ENCODE measurements at regions not wholly inside any gene's neighbourhood (a gene's known extent, or its start where the extent isn't known, plus 50 kb on each side); places are given as distances from the start of the nearest gene placed in this dataset.
A peak's percentile ranks its signal among the peaks of the same experiment; 100 is the strongest.

DNA sequence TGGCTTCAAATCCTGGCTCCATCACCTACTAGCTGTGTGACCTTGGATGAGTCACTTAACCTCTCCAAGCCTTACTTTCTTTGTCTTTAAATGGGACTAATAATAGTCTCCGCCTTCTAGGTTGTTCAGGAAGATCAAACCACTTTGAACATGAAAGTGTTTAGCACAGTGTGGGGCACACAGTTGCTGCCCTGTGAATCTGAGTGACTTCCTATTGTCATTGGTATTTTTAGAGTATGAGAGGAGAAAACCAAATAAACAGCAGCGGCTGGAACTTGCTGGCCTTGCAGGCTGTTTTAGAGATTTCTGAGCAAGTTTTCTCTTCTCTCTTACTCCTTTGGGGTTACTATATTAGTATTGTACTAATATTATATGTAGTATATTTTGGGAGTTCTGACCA is 120.7 kb upstream of the MYL2 start:
- intact Hi-C loops (cut with DNase I), result no loop called here
- no peak for ATAC-seq
- WGBS, result 82% methylated on average over 2 of the region's 2 CpGs
- Histone ChIP-seq H3K27ac (ENCODE audit: low read length) (no peak overlapping the region), H3K4me1 (ENCODE audit: control insufficient read depth, insufficient read depth, low read length) (no peaks in the 10 kb centered on the region), H3K4me3 (ENCODE audit: low read length) (no peak overlapping the region), H3K9me3 (ENCODE audit: control insufficient read depth, low read length) (no peaks in the 10 kb centered on the region), H3K27me3 (ENCODE audit: control insufficient read depth, insufficient read depth) (peaks cover 4% of the 10 kb centered on the region)
- DNase-seq, result no peak

DNA sequence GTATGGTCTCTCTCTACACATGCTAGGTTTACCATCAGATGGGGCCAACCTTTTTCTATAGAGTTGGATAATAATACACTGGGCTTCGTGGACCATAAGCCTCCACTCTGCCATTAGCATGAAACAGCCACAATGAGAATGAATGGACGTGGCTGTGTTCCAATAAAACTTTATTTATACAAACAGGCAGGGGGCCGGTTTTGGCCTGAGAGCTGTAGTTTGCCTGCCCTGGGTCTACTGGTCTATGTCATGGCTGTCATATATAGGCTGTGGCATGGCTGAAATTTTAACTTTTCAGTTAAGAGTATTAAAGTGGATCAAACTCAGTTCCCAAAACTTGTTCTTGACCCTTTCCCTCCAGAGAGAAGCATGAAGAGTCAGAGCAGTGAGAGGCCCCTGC is 120.3 kb upstream of the MYL2 start:
- Histone ChIP-seq H3K4me1 (ENCODE audit: control insufficient read depth, insufficient read depth, low read length) (no peaks in the 10 kb centered on the region), H3K27me3 (ENCODE audit: control insufficient read depth, insufficient read depth) (peaks cover 4% of the 10 kb centered on the region)

DNA sequence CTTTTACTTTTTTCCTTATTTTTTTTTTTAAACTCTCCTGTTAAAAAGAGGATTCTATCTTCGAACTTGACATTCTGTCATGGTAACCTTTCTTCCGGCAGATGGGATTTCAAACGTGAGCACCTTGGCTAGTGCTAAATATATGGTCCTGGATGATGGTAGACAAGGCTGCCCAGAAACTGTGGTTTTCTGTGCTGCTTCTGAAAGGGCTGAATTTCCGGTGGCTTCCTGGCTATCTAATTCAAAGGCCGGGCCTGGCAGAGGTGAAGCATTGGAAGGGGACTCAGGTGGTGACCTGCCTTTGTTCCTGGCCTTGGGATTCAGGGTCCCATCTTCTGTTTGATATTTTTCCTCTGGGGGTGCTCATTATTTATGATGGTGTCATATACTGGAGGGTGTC is 118.6 kb upstream of the MYL2 start:
- Histone ChIP-seq H3K4me1 (ENCODE audit: control insufficient read depth, insufficient read depth, low read length) (no peaks in the 10 kb centered on the region), H3K9me3 (ENCODE audit: control insufficient read depth, low read length) (no peaks in the 10 kb centered on the region), H3K4me3 (ENCODE audit: low read length) (no peak overlapping the region), H3K27me3 (ENCODE audit: control insufficient read depth, insufficient read depth) (peaks cover 4% of the 10 kb centered on the region), H3K27ac (ENCODE audit: low read length) (no peak overlapping the region)
- ATAC-seq (no peak), DNase-seq (no peak)
- intact Hi-C loops (cut with DNase I), result no loop called here
- 74% methylated on average over 5 of the region's 5 CpGs for WGBS

More for the DNA sequence above, 120.3 kb upstream of the MYL2 start:
- intact Hi-C loops (cut with DNase I), result no loop called here
- ATAC-seq (no peak), DNase-seq (no peak)
- no peak overlapping the region for H3K27ac ChIP-seq (ENCODE audit: low read length)
- H3K9me3 ChIP-seq (ENCODE audit: control insufficient read depth, low read length), result no peaks in the 10 kb centered on the region
- WGBS, result 84% methylated on average over 3 of the region's 3 CpGs
- no peak overlapping the region for H3K4me3 ChIP-seq (ENCODE audit: low read length)

- Histone ChIP-seq H3K4me3 (ENCODE audit: low read length) (no peak overlapping the region), H3K4me1 (ENCODE audit: control insufficient read depth, insufficient read depth, low read length) (no peaks in the 10 kb centered on the region), H3K27ac (ENCODE audit: low read length) (no peak overlapping the region), H3K9me3 (ENCODE audit: control insufficient read depth, low read length) (no peaks in the 10 kb centered on the region), H3K27me3 (ENCODE audit: control insufficient read depth, insufficient read depth) (peaks cover 4% of the 10 kb centered on the region)
- WGBS, result 66% methylated on average over 6 of the region's 6 CpGs
- DNase-seq (no peak), ATAC-seq (no peak)
- intact Hi-C loops (cut with DNase I), result no loop called here
Observed at GRCh38 chr12:111038077-111038476, 117.7 kb upstream of the MYL2 start.

GRCh38 chr12:111037047-111037446 is 116.7 kb upstream of the MYL2 start:
- Histone ChIP-seq H3K27me3 (ENCODE audit: control insufficient read depth, insufficient read depth) (peaks cover 4% of the 10 kb centered on the region), H3K4me3 (ENCODE audit: low read length) (no peak overlapping the region), H3K9me3 (ENCODE audit: control insufficient read depth, low read length) (no peaks in the 10 kb centered on the region), H3K4me1 (ENCODE audit: control insufficient read depth, insufficient read depth, low read length) (no peaks in the 10 kb centered on the region), H3K27ac (ENCODE audit: low read length) (no peak overlapping the region)
- intact Hi-C loops (cut with DNase I), result no loop called here
- DNase-seq (no peak), ATAC-seq (no peak)
- 46% methylated on average over 23 of the region's 23 CpGs for WGBS

GRCh38 chr12:111035578-111036301 is 115.4 kb upstream of the MYL2 start:
- Histone ChIP-seq H3K4me1 (ENCODE audit: control insufficient read depth, insufficient read depth, low read length) (no peaks in the 10 kb centered on the region), H3K9me3 (ENCODE audit: control insufficient read depth, low read length) (no peaks in the 10 kb centered on the region), H3K27ac (ENCODE audit: low read length) (no peak overlapping the region), H3K4me3 (ENCODE audit: low read length) (no peak overlapping the region), H3K27me3 (ENCODE audit: control insufficient read depth, insufficient read depth) (peaks cover 4% of the 10 kb centered on the region)
- intact Hi-C loops (cut with DNase I), result no loop called here
- 1% methylated on average over 36 of the region's 36 CpGs for WGBS
- ATAC-seq, result no peak
- DNase-seq, result no peak

- intact Hi-C loops (cut with DNase I), result no loop called here
- Histone ChIP-seq H3K4me3 (ENCODE audit: low read length) (peak overlapping the region; percentile 44), H3K27ac (ENCODE audit: low read length) (no peak overlapping the region), H3K4me1 (ENCODE audit: control insufficient read depth, insufficient read depth, low read length) (no peaks in the 10 kb centered on the region), H3K9me3 (ENCODE audit: control insufficient read depth, low read length) (no peaks in the 10 kb centered on the region), H3K27me3 (ENCODE audit: control insufficient read depth, insufficient read depth) (peaks cover 4% of the 10 kb centered on the region)
- DNase-seq (no peak), ATAC-seq (no peak)
- 2% methylated on average over 50 of the region's 50 CpGs for WGBS
Observed at GRCh38 chr12:111034886-111035577, 114.7 kb upstream of the MYL2 start.

GRCh38 chr12:111034083-111034885 is 113.9 kb upstream of the MYL2 start, which contains the start of gene CUX2:
Gene CUX2, plus strand, starts transcription at chr12:111034165.
- ATAC-seq, result no peak
- H3K27me3 ChIP-seq (ENCODE audit: control insufficient read depth, insufficient read depth), result peaks cover 4% of the 10 kb centered on the region
- under 1% methylated on average over 100 of the region's 100 CpGs for WGBS

DNA sequence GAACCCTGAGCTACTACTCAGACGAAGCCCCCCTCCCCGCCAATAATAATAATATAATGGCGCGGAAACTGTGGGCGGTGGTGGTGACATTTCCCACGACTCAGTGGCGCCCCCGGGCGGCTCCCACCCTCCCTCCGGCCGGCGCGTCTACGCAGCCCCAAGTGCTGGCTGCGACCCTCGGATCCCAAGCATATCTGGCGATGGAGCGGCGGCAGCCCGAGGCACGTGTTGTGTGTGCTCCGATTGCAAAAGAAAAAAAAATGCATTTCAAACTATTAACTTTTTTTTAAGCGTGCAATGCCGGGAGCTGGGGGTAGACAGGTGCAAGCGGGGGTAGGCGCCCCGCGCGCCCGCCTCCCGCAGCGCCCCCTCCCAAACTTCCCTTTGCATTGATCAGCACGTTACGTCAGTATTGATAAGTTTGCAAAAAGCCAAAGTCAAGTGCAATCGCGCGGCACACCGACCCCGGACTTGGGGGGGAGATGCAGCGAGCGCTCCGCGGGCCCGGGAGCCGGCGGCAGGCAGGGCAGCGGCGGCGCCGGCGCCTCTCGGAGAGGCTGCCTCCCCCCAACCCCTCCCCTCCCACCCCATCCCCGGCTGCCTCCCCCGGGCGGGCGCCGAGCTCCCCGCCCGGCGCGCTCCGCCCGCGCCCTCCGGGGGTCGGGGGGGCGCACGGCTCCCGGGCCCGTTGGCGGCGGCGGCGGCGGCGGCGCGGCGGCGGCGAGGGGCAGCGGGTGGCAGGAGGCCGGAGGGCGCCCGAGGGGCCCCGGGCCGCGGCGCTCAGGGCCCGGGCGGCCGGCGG is 113.1 kb upstream of the MYL2 start:
- no peak for ATAC-seq
- 1% methylated on average over 93 of the region's 93 CpGs for WGBS
- intact Hi-C loops (cut with DNase I), result no loop called here
- Histone ChIP-seq H3K27ac (ENCODE audit: low read length) (no peak overlapping the region), H3K4me3 (ENCODE audit: low read length) (peak overlapping the region; percentile 44), H3K4me1 (ENCODE audit: control insufficient read depth, insufficient read depth, low read length) (no peaks in the 10 kb centered on the region), H3K9me3 (ENCODE audit: control insufficient read depth, low read length) (no peaks in the 10 kb centered on the region), H3K27me3 (ENCODE audit: control insufficient read depth, insufficient read depth) (no peaks in the 10 kb centered on the region)
- DNase-seq, result no peak

More at GRCh38 chr12:111034083-111034885, 113.9 kb upstream of the MYL2 start, which contains the start of gene CUX2:
- no peak within 1 kb of the TSS for H3K27ac ChIP-seq (ENCODE audit: low read length)
- DNase-seq, result no peak
- no peaks in the 10 kb centered on the region for H3K9me3 ChIP-seq (ENCODE audit: control insufficient read depth, low read length)
- peak within 1 kb of the TSS; percentile 44 for H3K4me3 ChIP-seq (ENCODE audit: low read length)
- intact Hi-C loops (cut with DNase I), result no loop called here
- H3K4me1 ChIP-seq (ENCODE audit: control insufficient read depth, insufficient read depth, low read length), result no peaks in the 10 kb centered on the region

DNA sequence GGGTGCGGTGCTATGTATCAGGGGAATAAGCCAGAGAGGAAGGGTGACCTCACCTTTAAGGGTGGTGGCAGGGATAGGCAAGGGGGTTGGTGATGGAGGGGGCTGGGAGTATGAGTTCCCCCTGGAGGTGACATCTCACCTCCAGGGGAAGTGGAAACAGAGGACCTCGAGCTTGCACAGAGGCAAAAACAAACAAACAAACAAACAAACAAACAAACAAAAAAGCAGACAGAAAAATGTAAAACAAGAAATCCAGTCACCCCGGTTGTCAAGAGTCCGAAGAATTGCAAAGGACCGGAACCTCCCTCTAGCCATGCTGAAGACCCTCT is 112.2 kb upstream of the MYL2 start:
- intact Hi-C loops (cut with DNase I), result no loop called here
- no peaks in the 10 kb centered on the region for H3K9me3 ChIP-seq (ENCODE audit: control insufficient read depth, low read length)
- DNase-seq, result no peak
- no peak for ATAC-seq
- H3K4me3 ChIP-seq (ENCODE audit: low read length), result no peak overlapping the region
- no peaks in the 10 kb centered on the region for H3K27me3 ChIP-seq (ENCODE audit: control insufficient read depth, insufficient read depth)
- H3K27ac ChIP-seq (ENCODE audit: low read length), result no peak overlapping the region
- H3K4me1 ChIP-seq (ENCODE audit: control insufficient read depth, insufficient read depth, low read length), result no peaks in the 10 kb centered on the region
- WGBS, result 36% methylated on average over 5 of the region's 5 CpGs
